CD4-positive, CD25-positive, alpha-beta regulatory T cell (primary cell): ENCODE measurements at regions not wholly inside any gene's neighbourhood (a gene's known extent, or its start where the extent isn't known, plus 50 kb on each side); places are given as distances from the start of the nearest gene placed in this dataset.

Source experiments
- ATAC-seq, 2 donors: fragments of 150-1000 bp; cut with Tn5 transposase; one replicate each; pipeline ENCODE4 v1.10.0; 2021; ENCODE audit warnings: low read depth in 2 of 2, moderate number of reproducible peaks in 2 of 2, moderate library complexity in 1 of 2
- DNase-seq, 3 donors: peaks; one replicate each; pipeline versions ENCODE4 v3.0.0 to v3.0.0-alpha.2; 2012 to 2022; ENCODE audit warnings: mixed read lengths in 1 of 3
- H3K27ac ChIP-seq: one replicate; pipeline ENCODE4 v1.7.0; 2013; ENCODE audit warnings: mild to moderate bottlenecking, low read length; ENCODE audit not compliant: insufficient read depth, poor library complexity, severe bottlenecking
- H3K27me3 ChIP-seq: one replicate; pipeline ENCODE4 v1.7.0; 2013; ENCODE audit warnings: low read length; ENCODE audit not compliant: control insufficient read depth, insufficient read depth
- H3K36me3 ChIP-seq: one replicate; pipeline ENCODE4 v1.7.0; 2013; ENCODE audit warnings: mild to moderate bottlenecking, low read length, moderate library complexity; ENCODE audit not compliant: control insufficient read depth, insufficient read depth
- H3K4me1 ChIP-seq: 2 replicates; pipeline ENCODE4 v1.7.0; 2013; ENCODE audit warnings: mild to moderate bottlenecking, low read length; ENCODE audit not compliant: insufficient read depth, control insufficient read depth, poor library complexity, severe bottlenecking
- H3K4me3 ChIP-seq: one replicate; pipeline ENCODE4 v1.7.0; 2013; ENCODE audit warnings: low read depth, mild to moderate bottlenecking, low read length, moderate library complexity
- H3K9me3 ChIP-seq, 2 experiments: 1 replicate in 1 of 2; 2 replicates in 1 of 2; pipeline ENCODE4 v1.7.0; 2013; ENCODE audit warnings: low read length in 2 of 2, mild to moderate bottlenecking in 1 of 2, moderate library complexity in 1 of 2; ENCODE audit not compliant: control insufficient read depth in 2 of 2
- H3K27ac Mint-ChIP-seq, 3 donors: one replicate each; pipeline ENCODE4 v1.8.0; 2020 to 2022; ENCODE audit warnings: mild to moderate bottlenecking in 3 of 3, mixed read lengths in 3 of 3, moderate library complexity in 2 of 3
- H3K27me3 Mint-ChIP-seq: one replicate; pipeline ENCODE4 v1.8.0; 2022; ENCODE audit warnings: mild to moderate bottlenecking, mixed read lengths
- H3K36me3 Mint-ChIP-seq: one replicate; pipeline ENCODE4 v1.8.0; 2020; ENCODE audit warnings: mixed read lengths
- H3K4me1 Mint-ChIP-seq, 4 donors: one replicate each; pipeline ENCODE4 v1.8.0; 2020 to 2022; ENCODE audit warnings: mixed read lengths in 4 of 4, mild to moderate bottlenecking in 1 of 4
- H3K4me3 Mint-ChIP-seq, 4 donors: one replicate each; pipeline ENCODE4 v1.8.0; 2020 to 2022; ENCODE audit warnings: mild to moderate bottlenecking in 4 of 4, mixed read lengths in 4 of 4, moderate library complexity in 3 of 4
- H3K9me3 Mint-ChIP-seq, 7 donors: one replicate each; pipeline ENCODE4 v1.8.0; 2020 to 2022; ENCODE audit warnings: mixed read lengths in 7 of 7, mild to moderate bottlenecking in 3 of 7, moderate library complexity in 2 of 7

GRCh38 chr5:2185646-2186471 is 303.1 kb upstream of the IRX4 start:
- no peak overlapping the region for H3K27ac ChIP-seq
- H3K4me1 ChIP-seq: no peaks in the 10 kb centered on the region
- no peak overlapping the region for H3K4me3 ChIP-seq
- Mint-ChIP-seq H3K4me3 (no peak overlapping the region), H3K27me3 (no peaks in the 10 kb centered on the region), H3K27ac (no peak overlapping the region), H3K4me1 (no peaks in the 10 kb centered on the region), H3K9me3 (peaks cover 0 to 4% (median 0%) of the 10 kb centered on the region in 7 donors), H3K36me3 (no peaks in the 10 kb centered on the region)
- ATAC-seq (no peak), DNase-seq (no peak)
- no peaks in the 10 kb centered on the region for H3K9me3 ChIP-seq
- no peaks in the 10 kb centered on the region for H3K27me3 ChIP-seq
- H3K36me3 ChIP-seq: no peaks in the 10 kb centered on the region

- no peaks in the 10 kb centered on the region for H3K36me3 ChIP-seq
- H3K27me3 Mint-ChIP-seq: no peaks in the 10 kb centered on the region
- no peak overlapping the region for H3K4me3 ChIP-seq
- no peak for DNase-seq
- peaks cover 0 to 4% (median 0%) of the 10 kb centered on the region in 7 donors for H3K9me3 Mint-ChIP-seq
- H3K4me3 Mint-ChIP-seq: no peak overlapping the region
- no peaks in the 10 kb centered on the region for H3K27me3 ChIP-seq
- H3K27ac ChIP-seq: no peak overlapping the region
- no peaks in the 10 kb centered on the region for H3K9me3 ChIP-seq
- H3K27ac Mint-ChIP-seq: no peak overlapping the region
- no peaks in the 10 kb centered on the region for H3K4me1 Mint-ChIP-seq
- no peaks in the 10 kb centered on the region for H3K36me3 Mint-ChIP-seq
- no peak for ATAC-seq
- H3K4me1 ChIP-seq: no peaks in the 10 kb centered on the region
Measured at GRCh38 chr5:2184563-2185540, 302.1 kb upstream of the IRX4 start.

- Histone ChIP-seq H3K4me1 (no peaks in the 10 kb centered on the region), H3K27me3 (no peaks in the 10 kb centered on the region), H3K4me3 (no peak overlapping the region), H3K36me3 (no peaks in the 10 kb centered on the region), H3K9me3 (no peaks in the 10 kb centered on the region), H3K27ac (no peak overlapping the region)
- Mint-ChIP-seq H3K4me3 (no peak overlapping the region), H3K36me3 (no peaks in the 10 kb centered on the region), H3K27ac (no peak overlapping the region), H3K4me1 (no peaks in the 10 kb centered on the region), H3K9me3 (peaks cover 0 to 4% (median 0%) of the 10 kb centered on the region in 7 donors), H3K27me3 (no peaks in the 10 kb centered on the region)
- ATAC-seq: no peak
- no peak for DNase-seq
Measured at GRCh38 chr5:2184026-2184366, 301.3 kb upstream of the IRX4 start.

GRCh38 chr5:2183154-2184025 is 300.7 kb upstream of the IRX4 start:
- Mint-ChIP-seq H3K9me3 (peaks cover 0 to 4% (median 0%) of the 10 kb centered on the region in 7 donors), H3K36me3 (no peaks in the 10 kb centered on the region), H3K4me1 (no peaks in the 10 kb centered on the region), H3K27me3 (no peaks in the 10 kb centered on the region), H3K27ac (no peak overlapping the region), H3K4me3 (no peak overlapping the region)
- Histone ChIP-seq H3K4me3 (no peak overlapping the region), H3K9me3 (no peaks in the 10 kb centered on the region), H3K27me3 (no peaks in the 10 kb centered on the region), H3K27ac (no peak overlapping the region), H3K36me3 (no peaks in the 10 kb centered on the region), H3K4me1 (no peaks in the 10 kb centered on the region)
- DNase-seq (no peak), ATAC-seq (no peak)

- Histone ChIP-seq H3K4me1 (no peaks in the 10 kb centered on the region), H3K36me3 (no peaks in the 10 kb centered on the region), H3K27me3 (no peaks in the 10 kb centered on the region), H3K4me3 (no peak overlapping the region), H3K9me3 (no peaks in the 10 kb centered on the region), H3K27ac (no peak overlapping the region)
- Mint-ChIP-seq H3K27ac (peak overlapping the region in 1 of 3 donors; percentile 38), H3K36me3 (no peaks in the 10 kb centered on the region), H3K4me3 (no peak overlapping the region), H3K27me3 (no peaks in the 10 kb centered on the region), H3K9me3 (peaks cover 0 to 4% (median 0%) of the 10 kb centered on the region in 7 donors), H3K4me1 (no peaks in the 10 kb centered on the region)
- DNase-seq: no peak
- no peak for ATAC-seq
Measured at GRCh38 chr5:2182020-2182419, 299.3 kb upstream of the IRX4 start.

GRCh38 chr5:2181557-2181956 is 298.8 kb upstream of the IRX4 start:
- ATAC-seq (no peak), DNase-seq (no peak)
- H3K4me3 ChIP-seq: no peak overlapping the region
- no peaks in the 10 kb centered on the region for H3K27me3 ChIP-seq
- Mint-ChIP-seq H3K27me3 (no peaks in the 10 kb centered on the region), H3K9me3 (peaks cover 0 to 4% (median 0%) of the 10 kb centered on the region in 7 donors), H3K4me3 (no peak overlapping the region), H3K27ac (no peak overlapping the region), H3K4me1 (no peaks in the 10 kb centered on the region), H3K36me3 (no peaks in the 10 kb centered on the region)
- H3K36me3 ChIP-seq: no peaks in the 10 kb centered on the region
- H3K4me1 ChIP-seq: no peaks in the 10 kb centered on the region
- H3K9me3 ChIP-seq: no peaks in the 10 kb centered on the region
- H3K27ac ChIP-seq: no peak overlapping the region

GRCh38 chr5:2181149-2181548 is 298.4 kb upstream of the IRX4 start:
- Mint-ChIP-seq H3K4me3 (no peak overlapping the region), H3K27ac (no peak overlapping the region), H3K36me3 (no peaks in the 10 kb centered on the region), H3K9me3 (peaks cover 0 to 4% (median 0%) of the 10 kb centered on the region in 7 donors), H3K4me1 (no peaks in the 10 kb centered on the region), H3K27me3 (no peaks in the 10 kb centered on the region)
- ATAC-seq: no peak
- Histone ChIP-seq H3K4me3 (no peak overlapping the region), H3K27ac (no peak overlapping the region), H3K4me1 (no peaks in the 10 kb centered on the region), H3K9me3 (no peaks in the 10 kb centered on the region), H3K27me3 (no peaks in the 10 kb centered on the region), H3K36me3 (no peaks in the 10 kb centered on the region)
- no peak for DNase-seq
